ENCODE measurements at regions not wholly inside any gene's neighbourhood (a gene's known extent, or its start where the extent isn't known, plus 50 kb on each side); places are given as distances from the start of the nearest gene placed in this dataset.
"Not testable (repeated sequence)": the region's sequence is repeated elsewhere in the genome, so short reads cannot be mapped to it uniquely, and the experiment has no call there.

GRCh38 chr4:32929796-32930699 lies 2209.9 kb downstream of the PCDH7 start:
- Histone ChIP-seq H3K36me3 (ENCODE audit: control insufficient read depth in 3 of 3, insufficient read depth in 2 of 3, low read depth in 1 of 3, low read length in 3 of 3) (no peaks in the 10 kb centered on the region), H3K9me3 (ENCODE audit: control insufficient read depth in 2 of 2, insufficient read depth in 1 of 2, low read depth in 1 of 2, low read length in 1 of 2) (peaks cover 0 to 3% of the 10 kb centered on the region in 2 donors), H3K27me3 (ENCODE audit: control insufficient read depth in 3 of 3, insufficient read depth in 3 of 3, low read length in 3 of 3) (no peaks in the 10 kb centered on the region), H3K4me1 (ENCODE audit: control insufficient read depth in 3 of 3, insufficient read depth in 2 of 3, low read depth in 1 of 3, low read length in 2 of 3) (no peaks in the 10 kb centered on the region), H3K27ac (ENCODE audit: low read depth in 1 of 3, low read length in 2 of 3) (no peak overlapping the region), H3K4me3 (ENCODE audit: low read depth in 1 of 3, low read length in 3 of 3) (no peak overlapping the region)
- DNase-seq (no peak), FAIRE-seq (no peak)
- 58 to 73% (median 72%) methylated on average over 4 of the region's 4 CpGs for WGBS, 3 donors

GRCh38 chr4:32930700-32931099 lies 2210.5 kb downstream of the PCDH7 start:
- no peak for FAIRE-seq
- 29 to 57% (median 37%) methylated on average over 1 of the region's 1 CpG for WGBS, 3 donors

GRCh38 chr4:32931475-32931874 lies 2211.3 kb downstream of the PCDH7 start:
- Histone ChIP-seq H3K27me3 (ENCODE audit: control insufficient read depth in 3 of 3, insufficient read depth in 3 of 3, low read length in 3 of 3) (no peaks in the 10 kb centered on the region), H3K4me3 (ENCODE audit: low read depth in 1 of 3, low read length in 3 of 3) (no peak overlapping the region), H3K4me1 (ENCODE audit: control insufficient read depth in 3 of 3, insufficient read depth in 2 of 3, low read depth in 1 of 3, low read length in 2 of 3) (no peaks in the 10 kb centered on the region), H3K9me3 (ENCODE audit: control insufficient read depth in 2 of 2, insufficient read depth in 1 of 2, low read depth in 1 of 2, low read length in 1 of 2) (peaks cover 0 to 3% of the 10 kb centered on the region in 2 donors), H3K27ac (ENCODE audit: low read depth in 1 of 3, low read length in 2 of 3) (no peak overlapping the region), H3K36me3 (ENCODE audit: control insufficient read depth in 3 of 3, insufficient read depth in 2 of 3, low read depth in 1 of 3, low read length in 3 of 3) (no peaks in the 10 kb centered on the region)
- DNase-seq (no peak), FAIRE-seq (no peak)
- 28 to 47% (median 39%) methylated on average over 3 of the region's 3 CpGs for WGBS, 3 donors

More at GRCh38 chr4:32930700-32931099, 2210.5 kb downstream of the PCDH7 start:
- no peaks in the 10 kb centered on the region for H3K4me1 ChIP-seq (ENCODE audit: control insufficient read depth in 3 of 3, insufficient read depth in 2 of 3, low read depth in 1 of 3, low read length in 2 of 3)
- no peaks in the 10 kb centered on the region for H3K27me3 ChIP-seq (ENCODE audit: control insufficient read depth in 3 of 3, insufficient read depth in 3 of 3, low read length in 3 of 3)
- H3K27ac ChIP-seq (ENCODE audit: low read depth in 1 of 3, low read length in 2 of 3): no peak overlapping the region
- DNase-seq: no peak
- peaks cover 0 to 3% of the 10 kb centered on the region in 2 donors for H3K9me3 ChIP-seq (ENCODE audit: control insufficient read depth in 2 of 2, insufficient read depth in 1 of 2, low read depth in 1 of 2, low read length in 1 of 2)
- no peak overlapping the region for H3K4me3 ChIP-seq (ENCODE audit: low read depth in 1 of 3, low read length in 3 of 3)
- no peaks in the 10 kb centered on the region for H3K36me3 ChIP-seq (ENCODE audit: control insufficient read depth in 3 of 3, insufficient read depth in 2 of 3, low read depth in 1 of 3, low read length in 3 of 3)

GRCh38 chr4:32932156-32932555 lies 2212.0 kb downstream of the PCDH7 start:
- Histone ChIP-seq H3K36me3 (ENCODE audit: control insufficient read depth in 3 of 3, insufficient read depth in 2 of 3, low read depth in 1 of 3, low read length in 3 of 3) (no peaks in the 10 kb centered on the region), H3K27me3 (ENCODE audit: control insufficient read depth in 3 of 3, insufficient read depth in 3 of 3, low read length in 3 of 3) (no peaks in the 10 kb centered on the region), H3K27ac (ENCODE audit: low read depth in 1 of 3, low read length in 2 of 3) (no peak overlapping the region), H3K4me3 (ENCODE audit: low read depth in 1 of 3, low read length in 3 of 3) (no peak overlapping the region), H3K4me1 (ENCODE audit: control insufficient read depth in 3 of 3, insufficient read depth in 2 of 3, low read depth in 1 of 3, low read length in 2 of 3) (no peaks in the 10 kb centered on the region), H3K9me3 (ENCODE audit: control insufficient read depth in 2 of 2, insufficient read depth in 1 of 2, low read depth in 1 of 2, low read length in 1 of 2) (peaks cover 0 to 3% of the 10 kb centered on the region in 2 donors)
- DNase-seq (no peak), FAIRE-seq (no peak)

GRCh38 chr4:32939222-32939621 lies 2219.1 kb downstream of the PCDH7 start:
- not testable (repeated sequence) for H3K4me3 ChIP-seq (ENCODE audit: low read depth in 1 of 3, low read length in 3 of 3); H3K27ac ChIP-seq (ENCODE audit: low read depth in 1 of 3, low read length in 2 of 3); H3K36me3 ChIP-seq (ENCODE audit: control insufficient read depth in 3 of 3, insufficient read depth in 2 of 3, low read depth in 1 of 3, low read length in 3 of 3); DNase-seq; H3K9me3 ChIP-seq (ENCODE audit: control insufficient read depth in 2 of 2, insufficient read depth in 1 of 2, low read depth in 1 of 2, low read length in 1 of 2); H3K27me3 ChIP-seq (ENCODE audit: control insufficient read depth in 3 of 3, insufficient read depth in 3 of 3, low read length in 3 of 3); FAIRE-seq; H3K4me1 ChIP-seq (ENCODE audit: control insufficient read depth in 3 of 3, insufficient read depth in 2 of 3, low read depth in 1 of 3, low read length in 2 of 3)

GRCh38 chr4:32950866-32951265 lies 2230.7 kb downstream of the PCDH7 start:
- no peak for FAIRE-seq

GRCh38 chr4:32958586-32958985 lies 2238.4 kb downstream of the PCDH7 start:
- no peak for DNase-seq
- no peaks in the 10 kb centered on the region for H3K36me3 ChIP-seq (ENCODE audit: control insufficient read depth in 3 of 3, insufficient read depth in 2 of 3, low read depth in 1 of 3, low read length in 3 of 3)
- 63 to 73% (median 63%) methylated on average over 2 of the region's 2 CpGs for WGBS, 3 donors
- no peak for FAIRE-seq
- H3K27me3 ChIP-seq (ENCODE audit: control insufficient read depth in 3 of 3, insufficient read depth in 3 of 3, low read length in 3 of 3): no peaks in the 10 kb centered on the region
- H3K27ac ChIP-seq (ENCODE audit: low read depth in 1 of 3, low read length in 2 of 3): no peak overlapping the region
- H3K4me3 ChIP-seq (ENCODE audit: low read depth in 1 of 3, low read length in 3 of 3): no peak overlapping the region
- no peaks in the 10 kb centered on the region for H3K4me1 ChIP-seq (ENCODE audit: control insufficient read depth in 3 of 3, insufficient read depth in 2 of 3, low read depth in 1 of 3, low read length in 2 of 3)
- no peaks in the 10 kb centered on the region for H3K9me3 ChIP-seq (ENCODE audit: control insufficient read depth in 2 of 2, insufficient read depth in 1 of 2, low read depth in 1 of 2, low read length in 1 of 2)

More at GRCh38 chr4:32950866-32951265, 2230.7 kb downstream of the PCDH7 start:
- no peaks in the 10 kb centered on the region for H3K27me3 ChIP-seq (ENCODE audit: control insufficient read depth in 3 of 3, insufficient read depth in 3 of 3, low read length in 3 of 3)
- no peaks in the 10 kb centered on the region for H3K4me1 ChIP-seq (ENCODE audit: control insufficient read depth in 3 of 3, insufficient read depth in 2 of 3, low read depth in 1 of 3, low read length in 2 of 3)
- 86 to 95% (median 89%) methylated on average over 3 of the region's 3 CpGs for WGBS, 3 donors
- no peak overlapping the region for H3K27ac ChIP-seq (ENCODE audit: low read depth in 1 of 3, low read length in 2 of 3)
- no peak for DNase-seq
- no peaks in the 10 kb centered on the region for H3K9me3 ChIP-seq (ENCODE audit: control insufficient read depth in 2 of 2, insufficient read depth in 1 of 2, low read depth in 1 of 2, low read length in 1 of 2)
- no peak overlapping the region for H3K4me3 ChIP-seq (ENCODE audit: low read depth in 1 of 3, low read length in 3 of 3)
- H3K36me3 ChIP-seq (ENCODE audit: control insufficient read depth in 3 of 3, insufficient read depth in 2 of 3, low read depth in 1 of 3, low read length in 3 of 3): no peaks in the 10 kb centered on the region

- Histone ChIP-seq H3K27ac (ENCODE audit: low read depth in 1 of 3, low read length in 2 of 3) (no peak overlapping the region), H3K4me1 (ENCODE audit: control insufficient read depth in 3 of 3, insufficient read depth in 2 of 3, low read depth in 1 of 3, low read length in 2 of 3) (no peaks in the 10 kb centered on the region), H3K4me3 (ENCODE audit: low read depth in 1 of 3, low read length in 3 of 3) (no peak overlapping the region), H3K36me3 (ENCODE audit: control insufficient read depth in 3 of 3, insufficient read depth in 2 of 3, low read depth in 1 of 3, low read length in 3 of 3) (no peaks in the 10 kb centered on the region), H3K9me3 (ENCODE audit: control insufficient read depth in 2 of 2, insufficient read depth in 1 of 2, low read depth in 1 of 2, low read length in 1 of 2) (no peaks in the 10 kb centered on the region), H3K27me3 (ENCODE audit: control insufficient read depth in 3 of 3, insufficient read depth in 3 of 3, low read length in 3 of 3) (no peaks in the 10 kb centered on the region)
- DNase-seq: no peak
- 83 to 88% (median 86%) methylated on average over 2 of the region's 2 CpGs for WGBS, 3 donors
- FAIRE-seq: no peak
Measured at GRCh38 chr4:32962100-32962499, 2241.9 kb downstream of the PCDH7 start.

- H3K27me3 ChIP-seq (ENCODE audit: control insufficient read depth in 3 of 3, insufficient read depth in 3 of 3, low read length in 3 of 3): no peaks in the 10 kb centered on the region
- DNase-seq: no peak
- FAIRE-seq: no peak
- no peak overlapping the region for H3K27ac ChIP-seq (ENCODE audit: low read depth in 1 of 3, low read length in 2 of 3)
- H3K4me3 ChIP-seq (ENCODE audit: low read depth in 1 of 3, low read length in 3 of 3): no peak overlapping the region
- H3K9me3 ChIP-seq (ENCODE audit: control insufficient read depth in 2 of 2, insufficient read depth in 1 of 2, low read depth in 1 of 2, low read length in 1 of 2): no peaks in the 10 kb centered on the region
- no peaks in the 10 kb centered on the region for H3K4me1 ChIP-seq (ENCODE audit: control insufficient read depth in 3 of 3, insufficient read depth in 2 of 3, low read depth in 1 of 3, low read length in 2 of 3)
- no peaks in the 10 kb centered on the region for H3K36me3 ChIP-seq (ENCODE audit: control insufficient read depth in 3 of 3, insufficient read depth in 2 of 3, low read depth in 1 of 3, low read length in 3 of 3)
Measured at GRCh38 chr4:32985256-32985655, 2265.1 kb downstream of the PCDH7 start.

Measured in small intestine (tissue), 7 donors.